ENCODE measurements at regions not wholly inside any gene's neighbourhood (a gene's known extent, or its start where the extent isn't known, plus 50 kb on each side); places are given as distances from the start of the nearest gene placed in this dataset.
"Not testable (repeated sequence)": the region's sequence is repeated elsewhere in the genome, so short reads cannot be mapped to it uniquely, and the experiment has no call there.

- DNase-seq, result no peak
Observed at GRCh38 chr6:54440549-54440948, 132.3 kb downstream of the TINAG start.

- DNase-seq, result no peak
Observed at GRCh38 chr6:54441020-54441419, 132.8 kb downstream of the TINAG start.

- DNase-seq, result no peak
Observed at GRCh38 chr6:54441687-54442248, 133.5 kb downstream of the TINAG start.

- DNase-seq, result no peak
Observed at GRCh38 chr6:54445207-54445606, 137.0 kb downstream of the TINAG start.

GRCh38 chr6:54448617-54449016 is 140.4 kb downstream of the TINAG start:
- no peak for DNase-seq

GRCh38 chr6:54451516-54451915 is 143.3 kb downstream of the TINAG start:
- DNase-seq, result no peak

- no peak for DNase-seq
Observed at GRCh38 chr6:54463354-54464024, 155.2 kb downstream of the TINAG start.

- no peak for DNase-seq
Observed at GRCh38 chr6:54465649-54466300, 157.5 kb downstream of the TINAG start.

- no peak for DNase-seq
Observed at GRCh38 chr6:54467384-54467783, 159.1 kb downstream of the TINAG start.

GRCh38 chr6:54473328-54473727 is 165.1 kb downstream of the TINAG start:
- DNase-seq, result no peak

- DNase-seq, result no peak
Observed at GRCh38 chr6:54474898-54475297, 166.7 kb downstream of the TINAG start.

- DNase-seq, result no peak
Observed at GRCh38 chr6:54481091-54481490, 172.8 kb downstream of the TINAG start.

- DNase-seq, result no peak
Observed at GRCh38 chr6:54491431-54491830, 183.2 kb downstream of the TINAG start.

GRCh38 chr6:54493138-54493537 is 184.9 kb downstream of the TINAG start:
- DNase-seq, result no peak

GRCh38 chr6:54503144-54503543 is 194.9 kb downstream of the TINAG start:
- DNase-seq, result no peak

GRCh38 chr6:54515013-54515412 is 206.8 kb downstream of the TINAG start:
- no peak for DNase-seq

GRCh38 chr6:54515713-54516112 is 207.5 kb downstream of the TINAG start:
- DNase-seq, result no peak

GRCh38 chr6:54516321-54516720 is 208.1 kb downstream of the TINAG start:
- no peak for DNase-seq

GRCh38 chr6:54519161-54519560 is 210.9 kb downstream of the TINAG start:
- DNase-seq, result no peak

- no peak for DNase-seq
Observed at GRCh38 chr6:54525731-54526130, 217.5 kb downstream of the TINAG start.

- DNase-seq, result no peak
Observed at GRCh38 chr6:54533567-54533966, 225.3 kb downstream of the TINAG start.

GRCh38 chr6:54535568-54535967 is 227.3 kb downstream of the TINAG start:
- DNase-seq, result no peak

GRCh38 chr6:54541541-54541940 is 233.3 kb downstream of the TINAG start:
- DNase-seq, result no peak

- DNase-seq, result no peak
Observed at GRCh38 chr6:54559136-54559535, 250.9 kb downstream of the TINAG start.

- not testable (repeated sequence) for DNase-seq
Observed at GRCh38 chr6:54564188-54564587, 255.9 kb downstream of the TINAG start.
